HG02884 (cell line): ENCODE measurements at regions not wholly inside any gene's neighbourhood (a gene's known extent, or its start where the extent isn't known, plus 50 kb on each side); places are given as distances from the start of the nearest gene placed in this dataset.
"Not testable (repeated sequence)": the region's sequence is repeated elsewhere in the genome, so short reads cannot be mapped to it uniquely, and the experiment has no call there.

ENCODE experiments used
- ATAC-seq: cut with Tn5 transposase; IDR thresholded peaks from one replicate; pipeline ENCODE4 v1.9.1; 2021; ENCODE audit warnings: mild to moderate bottlenecking, moderate library complexity; ENCODE audit not compliant: unreplicated experiment

GRCh38 chr7:67608806-67609205, 612.2 kb downstream of the TYW1 start:
- no peak for ATAC-seq

DNA sequence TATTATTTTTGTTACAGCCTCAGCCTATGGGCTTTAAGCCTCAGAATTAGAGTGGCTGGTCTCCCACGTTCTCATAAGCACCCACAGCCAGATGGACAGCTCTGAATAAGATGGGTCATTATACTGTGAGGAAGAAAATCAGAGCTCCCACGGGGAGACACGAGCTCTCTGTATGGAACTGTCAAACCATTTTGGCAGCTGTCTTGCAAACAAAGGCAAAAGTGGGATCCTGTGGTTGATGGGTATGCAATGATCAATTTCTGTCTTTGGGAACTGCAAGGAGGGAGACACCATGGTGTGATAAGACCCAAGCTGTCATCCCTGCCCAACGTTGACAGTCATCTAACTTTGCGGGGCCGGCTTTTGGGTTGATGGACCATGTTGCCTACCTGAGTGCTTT, 614.3 kb downstream of the TYW1 start:
- ATAC-seq, result no peak

DNA sequence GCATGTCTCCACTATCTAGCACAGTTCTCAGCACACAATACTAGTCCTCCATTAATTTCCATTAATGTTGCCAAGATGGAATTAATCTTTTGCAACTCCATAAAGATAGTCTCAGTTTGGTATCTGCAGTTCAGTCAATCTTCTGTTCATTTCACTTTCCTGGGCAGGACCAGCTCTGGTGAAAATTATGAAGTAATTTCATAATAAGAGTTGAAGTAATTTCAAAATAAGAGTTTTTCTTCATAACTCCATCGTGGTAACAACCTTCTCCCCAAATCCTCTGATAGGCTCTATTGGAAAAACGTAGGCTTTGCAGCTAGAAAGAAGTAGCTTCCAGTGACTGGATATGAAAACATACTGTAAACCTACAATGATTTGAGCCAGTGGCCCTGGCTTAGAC, 618.2 kb downstream of the TYW1 start:
- ATAC-seq, result no peak

DNA sequence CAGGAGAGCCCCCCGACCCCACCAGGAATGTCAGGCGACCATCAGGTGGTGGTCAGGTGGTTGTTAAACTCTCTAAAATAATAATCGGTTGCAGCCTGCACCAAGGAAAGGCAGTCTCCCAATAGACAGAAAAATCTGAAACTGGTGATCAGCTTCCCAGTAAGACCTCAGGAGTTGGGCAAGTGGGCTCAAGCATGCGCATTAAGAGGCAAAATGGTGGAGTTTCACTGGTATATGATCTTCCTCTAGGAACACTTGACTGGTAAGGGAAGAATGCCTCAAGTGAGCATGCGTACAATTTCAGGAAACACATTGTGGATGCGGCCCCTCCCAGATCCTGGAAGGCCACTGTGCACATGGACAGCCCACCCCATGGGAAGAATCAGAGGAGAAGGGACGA, 619.9 kb downstream of the TYW1 start:
- ATAC-seq, result no peak

GRCh38 chr7:67618556-67619162, 622.0 kb downstream of the TYW1 start:
- no peak for ATAC-seq

- ATAC-seq, result no peak
Observed at GRCh38 chr7:67619175-67619574, 622.5 kb downstream of the TYW1 start.

GRCh38 chr7:67620216-67620933, 623.7 kb downstream of the TYW1 start:
- ATAC-seq, result no peak

DNA sequence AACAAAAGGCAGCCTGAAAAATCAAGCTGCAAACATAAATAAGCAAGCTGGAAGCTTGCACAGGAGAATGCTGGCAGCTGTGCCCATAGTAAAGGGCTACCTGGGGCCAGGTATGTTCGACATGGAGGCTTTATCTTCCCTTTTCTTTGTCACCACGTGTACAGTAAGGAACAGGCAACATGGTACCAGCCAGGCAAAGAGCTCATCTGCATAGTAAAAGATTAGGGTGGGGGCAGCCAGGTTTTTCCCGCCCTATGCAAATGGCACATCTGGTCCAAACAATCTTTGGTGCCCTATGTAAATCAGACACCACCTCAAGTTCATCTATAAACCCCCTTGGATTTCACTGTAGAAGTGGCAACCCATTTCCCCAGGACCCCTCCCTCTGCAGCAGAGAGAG, 625.1 kb downstream of the TYW1 start:
- ATAC-seq, result no peak

DNA sequence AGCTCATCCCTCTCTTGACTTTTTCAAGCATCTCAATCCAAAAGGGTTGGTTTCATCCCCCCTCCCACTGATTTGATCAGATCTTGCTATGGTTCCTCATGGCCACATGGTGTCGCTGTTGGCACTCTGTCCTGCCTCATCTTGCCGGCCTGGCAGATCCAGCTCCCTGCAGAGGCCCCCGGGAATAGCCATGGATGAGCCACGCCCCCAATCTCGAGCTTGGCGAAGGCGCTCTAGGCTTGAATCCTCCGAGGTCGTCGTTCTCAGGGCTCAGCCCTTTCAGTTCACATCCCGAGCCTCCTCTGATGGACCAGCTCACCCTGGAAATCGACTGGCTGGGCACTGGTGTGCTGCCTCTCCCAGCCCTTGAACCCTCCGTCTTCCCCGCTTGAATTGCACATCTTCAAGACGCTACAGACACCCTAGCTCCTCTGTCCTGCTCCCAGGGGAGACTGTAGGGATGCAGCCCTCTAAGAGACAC, 628.7 kb downstream of the TYW1 start:
- ATAC-seq, result no peak

DNA sequence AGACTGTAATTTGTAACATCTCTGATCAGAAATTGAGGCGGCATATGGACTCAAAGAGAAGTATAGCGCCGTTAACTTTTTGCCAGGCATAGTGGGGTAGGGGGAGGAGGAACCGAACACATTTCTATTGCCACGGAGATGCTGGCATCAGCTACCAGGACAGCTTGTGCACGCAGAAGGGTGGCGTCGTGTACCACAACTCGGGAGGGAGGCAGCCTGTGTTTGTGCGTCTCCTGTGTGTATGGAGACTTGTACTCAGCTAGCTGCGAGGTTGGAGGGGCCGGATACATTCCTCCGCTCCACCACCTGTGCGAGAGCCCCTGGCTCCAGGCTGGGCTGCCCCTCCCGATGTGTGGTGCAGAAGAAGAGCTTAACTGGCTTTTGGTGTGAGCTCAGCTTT, 634.8 kb downstream of the TYW1 start:
- ATAC-seq, result no peak

GRCh38 chr7:67635271-67635670, 638.6 kb downstream of the TYW1 start:
- no peak for ATAC-seq

DNA sequence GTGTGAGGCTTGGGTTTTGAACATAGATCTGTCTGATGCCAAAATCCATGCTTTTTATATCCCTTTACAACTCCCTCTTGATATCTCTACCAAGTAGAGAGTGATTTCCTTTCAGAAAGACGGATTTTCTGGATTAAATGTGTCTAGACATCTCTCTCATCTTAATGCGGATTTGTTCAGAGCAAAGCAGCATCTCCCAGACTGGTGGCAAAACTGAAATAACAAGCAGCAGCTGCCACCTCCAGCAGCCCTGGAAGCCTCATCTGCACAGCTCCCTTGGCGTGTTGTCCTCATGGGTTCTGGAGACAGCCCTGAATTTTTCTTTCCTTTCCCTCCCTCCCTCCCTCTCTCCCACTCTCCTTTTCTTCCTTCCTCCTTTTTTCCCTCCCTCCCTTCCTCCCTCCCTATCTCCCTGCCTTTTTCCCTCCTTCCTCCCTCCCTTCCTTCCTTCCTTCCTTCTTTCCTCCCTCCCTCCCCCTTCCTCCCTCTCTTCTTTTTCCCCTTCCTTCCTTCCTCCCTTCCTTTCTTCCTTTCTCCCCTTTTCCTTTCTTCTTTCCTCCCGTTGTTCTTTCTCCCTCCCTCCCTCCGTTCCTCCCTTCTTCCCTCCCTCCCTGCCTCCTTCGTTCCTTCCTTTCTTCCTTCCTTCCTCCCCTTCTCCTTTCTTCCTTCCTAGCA, 639.9 kb downstream of the TYW1 start:
- ATAC-seq, result no peak

DNA sequence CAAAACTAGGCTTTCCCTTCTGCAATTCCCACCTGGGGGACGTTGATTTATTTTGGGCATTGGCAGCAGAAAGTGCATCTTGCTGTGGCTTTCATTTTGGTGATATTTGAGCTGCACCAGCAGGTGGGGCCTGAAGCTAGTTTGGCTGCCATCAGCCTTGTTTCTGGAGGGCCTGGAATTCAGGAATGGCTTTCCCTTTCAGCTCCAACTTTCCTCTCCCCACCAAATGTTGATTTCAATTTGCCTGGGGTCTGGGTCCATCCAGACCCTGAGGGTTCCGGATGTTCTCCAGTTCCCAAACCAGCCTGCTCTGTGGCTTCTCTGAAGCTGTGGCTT, 640.4 kb downstream of the TYW1 start:
- ATAC-seq, result no peak

- ATAC-seq, result not testable (repeated sequence)
Observed at GRCh38 chr7:67642542-67642941, 645.9 kb downstream of the TYW1 start.

DNA sequence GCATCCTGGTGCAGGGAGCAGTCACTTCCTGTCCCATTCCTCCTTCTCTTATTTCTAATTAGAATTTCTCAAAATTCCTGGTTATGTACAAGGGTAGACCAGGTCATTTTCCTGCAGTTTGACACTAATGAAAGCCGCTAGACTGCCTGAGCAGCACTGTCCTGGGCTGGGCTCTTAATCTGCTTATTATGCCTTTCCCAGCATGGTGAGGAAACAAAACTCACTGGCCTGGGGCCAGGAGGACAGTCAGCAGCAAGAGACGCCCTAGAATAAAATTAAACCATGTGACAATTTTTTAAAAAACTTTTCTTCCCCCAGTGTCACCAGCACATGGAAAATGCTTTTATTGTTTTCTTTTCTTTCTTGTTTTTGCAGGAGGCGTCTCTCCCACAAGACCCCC, 647.5 kb downstream of the TYW1 start:
- no peak for ATAC-seq

GRCh38 chr7:67652937-67653336, 656.3 kb downstream of the TYW1 start:
- ATAC-seq, result no peak

DNA sequence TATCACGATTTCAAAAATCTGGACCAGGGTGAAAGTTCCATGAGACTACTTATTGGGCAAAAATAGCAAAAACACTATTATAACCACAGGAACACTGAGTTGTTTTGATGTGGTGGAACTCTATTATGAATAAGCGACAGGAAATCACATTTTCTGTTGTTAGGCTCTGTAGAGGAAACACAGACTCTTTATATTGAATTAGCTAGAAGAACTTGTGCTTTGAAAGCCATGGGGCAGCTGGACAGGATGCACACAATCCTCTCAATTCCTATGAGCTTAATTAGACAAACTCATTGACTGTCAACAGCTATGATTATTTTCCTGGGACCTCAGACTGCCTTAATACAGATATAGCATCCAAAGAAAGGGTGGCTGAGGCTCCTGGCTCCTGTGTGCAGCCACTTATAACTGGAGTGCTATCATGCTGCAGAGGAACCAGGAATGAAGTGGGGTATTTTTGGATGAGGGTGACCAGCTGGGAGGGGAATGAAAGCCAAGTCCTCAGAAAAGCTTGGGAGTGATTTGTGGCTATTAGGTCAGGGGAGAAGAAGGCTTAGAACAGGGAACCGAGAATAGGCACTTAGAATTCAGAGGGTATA, 657.3 kb downstream of the TYW1 start:
- no peak for ATAC-seq

- ATAC-seq, result no peak
Observed at GRCh38 chr7:67654642-67655041, 658.0 kb downstream of the TYW1 start.

GRCh38 chr7:67655168-67655567, 658.5 kb downstream of the TYW1 start:
- no peak for ATAC-seq

DNA sequence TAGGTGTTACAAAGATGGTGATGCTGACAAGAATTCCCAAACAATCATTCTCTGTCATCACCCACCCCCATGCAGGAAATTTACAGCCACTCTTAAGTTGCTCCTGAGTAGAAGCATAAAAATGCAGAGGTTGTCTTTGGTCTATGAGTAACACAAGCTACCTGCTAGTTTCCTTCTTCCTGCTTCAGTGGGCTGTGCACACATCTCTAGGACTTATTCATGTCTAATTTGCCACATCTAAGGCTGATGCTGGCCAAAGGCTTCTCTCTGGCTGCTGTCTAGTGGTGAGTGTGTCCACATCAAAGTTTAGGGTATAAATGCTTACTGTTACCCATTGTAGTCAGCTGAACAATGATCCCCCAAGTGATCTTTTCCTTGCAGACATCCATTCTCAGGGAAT, 662.5 kb downstream of the TYW1 start:
- no peak for ATAC-seq

GRCh38 chr7:67662804-67663203, 666.2 kb downstream of the TYW1 start:
- no peak for ATAC-seq

DNA sequence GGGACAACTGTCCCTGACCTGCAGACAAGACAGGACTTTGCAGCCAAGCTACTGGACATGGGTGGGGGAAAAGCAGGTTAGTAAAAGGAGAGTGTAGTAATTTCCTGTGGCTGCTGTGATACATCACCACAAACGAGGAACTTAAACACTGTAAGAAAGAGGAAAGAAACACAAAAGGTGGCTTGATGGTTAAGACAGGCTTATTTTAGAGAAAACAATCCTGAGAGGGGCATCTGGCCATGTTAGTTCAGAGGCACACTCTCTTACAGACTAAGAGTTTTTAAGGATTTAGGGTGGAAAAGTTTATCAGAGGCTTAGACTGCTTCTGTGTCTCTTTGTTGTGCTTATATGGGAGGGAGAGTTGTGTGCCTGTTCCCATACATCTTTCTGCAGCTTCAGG, 667.0 kb downstream of the TYW1 start:
- no peak for ATAC-seq
